H1 (cell line): ENCODE measurements at regions not wholly inside any gene's neighbourhood (a gene's known extent, or its start where the extent isn't known, plus 50 kb on each side); places are given as distances from the start of the nearest gene placed in this dataset.

Experiments
- CTCF ChIA-PET: fragments of 300-600 bp; sonication (Branson Sonifier 250); formaldehyde crosslinking; loops from one replicate; lab custom pipeline; 2021; ENCODE audit not compliant: partially characterized antibody; lab: Charles Lee
- POLR2A ChIA-PET: fragments of 300-600 bp; sonication (Branson Sonifier 250); formaldehyde crosslinking; loops from one replicate; lab custom pipeline; 2021; ENCODE audit warnings: inconsistent platforms; ENCODE audit not compliant: partially characterized antibody; lab: Charles Lee
- DNase-seq, 2 experiments: peaks; one replicate each; pipeline versions ENCODE4 v3.0.0 to v3.0.0-alpha.2; 2010 to 2022; ENCODE audit warnings: low spot score in 2 of 2, low read depth in 1 of 2, mixed read lengths in 1 of 2
- FAIRE-seq: peaks from 2 replicates; lab custom pipeline; 2011; peaks lifted over from hg19 to GRCh38; lab: Jason Lieb, UNC
- H2AFZ ChIP-seq: 2 replicates; pipeline ENCODE4 v1.8.1; 2012; ENCODE audit warnings: low read length, inconsistent platforms
- H2AK5ac ChIP-seq: 2 replicates; pipeline ENCODE4 v1.6.1; 2013; ENCODE audit warnings: low read depth, low read length
- H2BK120ac ChIP-seq: replicated peaks from 2 replicates; pipeline ENCODE3; 2013; ENCODE audit warnings: low read depth, low read length, inconsistent platforms
- H2BK12ac ChIP-seq: 2 replicates; pipeline ENCODE4 v1.6.1; 2013; ENCODE audit warnings: low read depth, low read length
- H2BK15ac ChIP-seq: 2 replicates; pipeline ENCODE4 v1.6.1; 2013; ENCODE audit warnings: low read length
- H2BK20ac ChIP-seq: 2 replicates; pipeline ENCODE4 v1.6.1; 2013; ENCODE audit warnings: low read length
- H2BK5ac ChIP-seq: 2 replicates; pipeline ENCODE4 v1.6.1; 2013; ENCODE audit warnings: low read depth, low read length
- H3K14ac ChIP-seq: 2 replicates; pipeline ENCODE4 v1.6.1; 2013; ENCODE audit warnings: inconsistent platforms; ENCODE audit not compliant: insufficient read length
- H3K18ac ChIP-seq: 2 replicates; pipeline ENCODE4 v1.6.1; 2013; ENCODE audit warnings: low read length; ENCODE audit errors: extremely low read depth
- H3K23ac ChIP-seq: 2 replicates; pipeline ENCODE4 v1.6.1; 2013; ENCODE audit warnings: inconsistent platforms; ENCODE audit not compliant: insufficient read length
- H3K23me2 ChIP-seq: 2 replicates; pipeline ENCODE4 v1.6.1; 2013; ENCODE audit warnings: low read depth, low read length
- H3K27ac ChIP-seq: 2 replicates; pipeline ENCODE4 v1.6.1; 2011; ENCODE audit warnings: low read depth, low read length, inconsistent platforms
- H3K27me3 ChIP-seq, 4 experiments: replicated peaks in 1 of 4; 1 replicate in 1 of 4; 2 replicates in 3 of 4; pipeline versions ENCODE4 v1.6.1 to v1.8.1; 2011 to 2013; ENCODE audit warnings: low read length in 3 of 4, mild to moderate bottlenecking in 3 of 4, inconsistent platforms in 2 of 4, mixed read lengths in 2 of 4, moderate library complexity in 1 of 4; ENCODE audit not compliant: control insufficient read depth in 3 of 4, insufficient read depth in 3 of 4; ENCODE audit errors: extremely low read depth in 1 of 4
- H3K36me3 ChIP-seq, 4 experiments: 2 replicates each; pipeline versions ENCODE4 v1.6.1 to v1.8.1; 2011 to 2013; ENCODE audit warnings: mild to moderate bottlenecking in 4 of 4, low read length in 3 of 4, moderate library complexity in 2 of 4, control low read depth in 1 of 4, inconsistent platforms in 1 of 4; ENCODE audit not compliant: insufficient read depth in 4 of 4, control insufficient read depth in 2 of 4
- H3K4ac ChIP-seq: replicated peaks from 2 replicates; pipeline ENCODE3; 2013; ENCODE audit warnings: low read length, low read depth, mixed read lengths, inconsistent platforms; ENCODE audit not compliant: insufficient read length
- H3K4me1 ChIP-seq, 4 experiments: replicated peaks in 1 of 4; 1 replicate in 1 of 4; 2 replicates in 3 of 4; pipeline versions ENCODE4 v1.6.1 to v1.8.1; 2011 to 2013; ENCODE audit warnings: low read length in 3 of 4, inconsistent platforms in 2 of 4, mixed read lengths in 1 of 4; ENCODE audit not compliant: insufficient read depth in 4 of 4, control insufficient read depth in 3 of 4
- H3K4me2 ChIP-seq, 2 experiments: 2 replicates each; pipeline versions ENCODE4 v1.6.1 to v1.8.1; 2011 to 2013; ENCODE audit warnings: low read depth in 2 of 2, low read length in 2 of 2, control low read depth in 1 of 2, inconsistent platforms in 1 of 2, mild to moderate bottlenecking in 1 of 2; ENCODE audit not compliant: insufficient read depth in 1 of 2
- H3K4me3 ChIP-seq, 4 experiments: fragments of 200-600, 300-600 bp in 1 of 4; sonication (generic), shearing (Covaris generic), sonication (Bioruptor Twin) in 1 of 4; 2 replicates each; pipeline versions ENCODE4 v1.5.1 to v1.8.1; 2011 to 2016; ENCODE audit warnings: low read length in 4 of 4, low read depth in 3 of 4, control low read depth in 2 of 4, inconsistent platforms in 2 of 4, mild to moderate bottlenecking in 2 of 4, mixed read lengths in 1 of 4, moderate library complexity in 1 of 4; ENCODE audit not compliant: insufficient read depth in 2 of 4; ENCODE audit errors: extremely low read depth in 1 of 4
- H3K56ac ChIP-seq: replicated peaks from 2 replicates; pipeline ENCODE3; 2013; ENCODE audit warnings: low read depth, mild to moderate bottlenecking, mixed read lengths, low read length, inconsistent platforms; ENCODE audit not compliant: insufficient read length
- H3K79me1 ChIP-seq: 2 replicates; pipeline ENCODE4 v1.6.1; 2013; ENCODE audit warnings: low read depth, low read length, control low read depth
- H3K79me2 ChIP-seq, 2 experiments: 2 replicates each; pipeline versions ENCODE4 v1.6.1 to v1.8.1; 2012 to 2013; ENCODE audit warnings: low read length in 2 of 2, mild to moderate bottlenecking in 2 of 2, inconsistent platforms in 1 of 2; ENCODE audit not compliant: insufficient read depth in 2 of 2, control insufficient read depth in 1 of 2
- H3K9ac ChIP-seq, 4 experiments: replicated peaks in 1 of 4; 1 replicate in 1 of 4; 2 replicates in 3 of 4; pipeline versions ENCODE4 v1.6.1 to v1.8.1; 2011 to 2013; ENCODE audit warnings: low read depth in 3 of 4, low read length in 3 of 4, control low read depth in 2 of 4, mild to moderate bottlenecking in 2 of 4, moderate library complexity in 2 of 4, inconsistent platforms in 1 of 4; ENCODE audit errors: extremely low read depth in 1 of 4
- H3K9me3 ChIP-seq, 2 experiments: 2 replicates each; pipeline versions ENCODE4 v1.6.1 to v1.8.1; 2012 to 2013; ENCODE audit warnings: mild to moderate bottlenecking in 2 of 2, moderate library complexity in 2 of 2, control low read depth in 1 of 2, inconsistent platforms in 1 of 2, low read depth in 1 of 2, low read length in 1 of 2, mixed read lengths in 1 of 2; ENCODE audit not compliant: insufficient read depth in 2 of 2
- H4K20me1 ChIP-seq, 2 experiments: replicated peaks in 1 of 2; 2 replicates each; pipeline versions ENCODE3 to v1.8.1; 2011 to 2013; ENCODE audit warnings: inconsistent platforms in 2 of 2, low read length in 2 of 2, mild to moderate bottlenecking in 1 of 2; ENCODE audit not compliant: insufficient read depth in 2 of 2, control insufficient read depth in 1 of 2
- H4K5ac ChIP-seq: 2 replicates; pipeline ENCODE4 v1.6.1; 2013; ENCODE audit warnings: low read length, low read depth, mixed read lengths, inconsistent platforms; ENCODE audit not compliant: insufficient read length
- H4K8ac ChIP-seq: 2 replicates; pipeline ENCODE4 v1.8.0; 2013; ENCODE audit warnings: mild to moderate bottlenecking, moderate library complexity, low read length, inconsistent platforms; ENCODE audit not compliant: insufficient read depth; ENCODE audit errors: extremely low read depth
- H4K91ac ChIP-seq: replicated peaks from 2 replicates; pipeline ENCODE3; 2013; ENCODE audit warnings: low read length, mixed read lengths, inconsistent platforms; ENCODE audit not compliant: insufficient read length
- CBX8 ChIP-seq: fragments of 300-800, 300-1000 bp; sonication (generic); IDR thresholded peaks from 2 replicates; pipeline ENCODE4 v1.7.1; 2016; ENCODE audit warnings: low read depth, low read length, borderline replicate concordance
- CEBPB ChIP-seq: IDR thresholded peaks from 2 replicates; pipeline ENCODE4 v1.6.1; 2012; ENCODE audit warnings: low read depth, low read length
- CHD2 ChIP-seq: IDR thresholded peaks from 2 replicates; pipeline ENCODE4 v1.6.1; 2012; ENCODE audit warnings: low read length, improper control_type of control experiment
- EP300 ChIP-seq, 2 experiments: IDR thresholded peaks; 1 replicate in 1 of 2; 2 replicates in 1 of 2; pipeline ENCODE4 v1.6.1; 2011 to 2012; ENCODE audit warnings: low read depth in 2 of 2, low read length in 2 of 2, mild to moderate bottlenecking in 2 of 2, borderline replicate concordance in 1 of 2, inconsistent platforms in 1 of 2, moderate library complexity in 1 of 2
- EZH2 ChIP-seq: fragments of 200-600 bp; sonication (generic); IDR thresholded peaks from 2 replicates; pipeline ENCODE4 v1.7.1; 2012; ENCODE audit warnings: low read depth, mild to moderate bottlenecking, moderate library complexity, low read length, inconsistent platforms; ENCODE audit not compliant: severe bottlenecking
- GABPA ChIP-seq: IDR thresholded peaks from 2 replicates; pipeline ENCODE4 v1.6.1; 2011; ENCODE audit warnings: mild to moderate bottlenecking, low read length, moderate library complexity, borderline replicate concordance; ENCODE audit not compliant: insufficient read depth
- GTF2F1 ChIP-seq: IDR thresholded peaks from 2 replicates; pipeline ENCODE4 v1.6.1; 2012; ENCODE audit warnings: low read depth, low read length, improper control_type of control experiment, borderline replicate concordance
- HDAC2 ChIP-seq, 2 experiments: fragments of 300-600 bp in 1 of 2; sonication (generic) in 1 of 2; IDR thresholded peaks; 2 replicates each; pipeline ENCODE4 v1.6.1; 2011 to 2012; ENCODE audit warnings: low read depth in 2 of 2, low read length in 2 of 2, mild to moderate bottlenecking in 2 of 2, moderate library complexity in 2 of 2, borderline replicate concordance in 1 of 2, inconsistent platforms in 1 of 2
- JUN ChIP-seq: IDR thresholded peaks from 2 replicates; pipeline ENCODE4 v1.6.1; 2011; ENCODE audit warnings: low read depth, mild to moderate bottlenecking, improper control_type of control experiment, low read length
- TEAD4 ChIP-seq: IDR thresholded peaks from 2 replicates; pipeline ENCODE4 v1.6.1; 2012; ENCODE audit warnings: low read depth, low read length, inconsistent platforms, mixed read lengths
- WGBS, 2 experiments: shearing (Covaris generic) in 1 of 2; methylation state at CpG; one replicate each; pipeline versions ENCODE4 v1.1.6 to v1.1.7; 2013 to 2015; ENCODE audit warnings: low lambda C conversion rate in 2 of 2, mixed read lengths in 2 of 2, inconsistent platforms in 1 of 2, low coverage in 1 of 2, missing lambda C conversion rate in 1 of 2; ENCODE audit not compliant: insufficient replicate concordance in 2 of 2, insufficient coverage in 1 of 2, insufficient read length in 1 of 2; ENCODE audit errors: extremely low coverage in 1 of 2, missing lambda C conversion rate in 1 of 2; 5-methylcytosine and 5-hydroxymethylcytosine counted together
- TF ChIP-seq, protein P1 (sequence below): IDR thresholded peaks from 2 replicates; pipeline ENCODE4 v1.6.1; 2011; ENCODE audit warnings: low read length, improper control_type of control experiment

DNA sequence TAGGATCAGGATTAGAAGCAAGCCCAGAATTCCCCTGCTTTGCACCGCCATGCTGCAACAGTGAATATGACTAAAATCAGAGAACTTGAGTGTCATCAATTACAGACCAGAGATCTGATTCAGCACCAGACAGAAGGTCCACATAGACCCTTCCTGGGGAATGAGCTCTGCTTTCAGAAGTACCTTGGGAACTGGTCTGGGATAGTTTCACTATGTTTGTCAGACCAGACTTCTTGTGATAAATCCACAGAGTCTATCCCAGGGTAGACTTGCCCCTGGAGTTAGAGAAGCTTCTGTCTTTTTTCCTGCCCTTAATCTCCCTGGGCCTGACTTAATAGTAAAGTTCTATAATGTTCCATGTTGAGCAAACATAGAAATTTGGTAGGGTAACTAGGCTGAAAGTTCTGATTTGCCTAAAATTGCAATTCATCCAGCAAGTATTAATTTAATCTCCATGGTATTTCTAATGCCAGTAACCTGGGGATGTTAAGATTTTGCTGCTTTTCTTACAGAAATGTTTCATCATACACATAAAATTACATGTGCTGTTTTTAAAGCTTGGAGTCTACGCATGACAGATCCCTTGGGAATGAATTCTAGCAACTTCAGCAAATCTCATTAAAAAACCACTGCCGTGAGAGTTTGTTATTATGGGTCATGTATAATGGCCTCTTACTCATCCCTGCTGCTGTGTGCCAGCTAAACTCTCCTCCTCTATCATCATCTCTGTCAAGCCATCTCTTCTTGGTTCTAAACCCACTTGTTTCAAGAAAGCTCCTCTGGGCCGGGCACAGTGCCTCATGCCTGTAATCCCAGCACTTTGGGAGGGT is 61.3 kb upstream of the METAP2 start:
- Histone ChIP-seq H3K9ac (no peak overlapping the region), H3K18ac (no peak overlapping the region), H4K5ac (no peak overlapping the region), H3K56ac (no peak overlapping the region), H3K4me2 (no peak overlapping the region), H2BK15ac (no peak overlapping the region), H3K9me3 (no peaks in the 10 kb centered on the region), H3K23me2 (no peaks in the 10 kb centered on the region), H3K4me1 (no peaks in the 10 kb centered on the region; a peak in 1 of 7 replicates), H3K79me2 (no peaks in the 10 kb centered on the region), H2BK5ac (no peak overlapping the region), H3K14ac (no peak overlapping the region), H3K23ac (no peak overlapping the region), H3K79me1 (no peaks in the 10 kb centered on the region), H2AFZ (no peak overlapping the region), H2BK12ac (no peak overlapping the region), H2AK5ac (no peak overlapping the region), H3K4ac (no peak overlapping the region), H3K27me3 (no peaks in the 10 kb centered on the region), H4K20me1 (no peaks in the 10 kb centered on the region), H3K36me3 (no peaks in the 10 kb centered on the region), H3K27ac (no peak overlapping the region), H4K8ac (no peak overlapping the region), H4K91ac (no peak overlapping the region), H2BK120ac (no peak overlapping the region), H3K4me3 (no peak overlapping the region), H2BK20ac (no peak overlapping the region)
- 83% methylated on average over 4 of the region's 4 CpGs; no CpG with 5 or more reads in 1 of the 2 experiments for WGBS, 2 experiments
- no peak for FAIRE-seq
- POLR2A ChIA-PET = interaction anchor here (0.6 kb wide), 1 partner anchor 59 kb away, joined by 3 read pairs; no protein-coding TSS in a partner anchor
- DNase-seq = no peak
- CTCF ChIA-PET = interaction anchor here (1.0 to 1.5 kb wide), 2 partner anchors 8 to 470 kb away, joined by 3 read pairs; no protein-coding TSS in a partner anchor
- no peak for TF ChIP-seq CBX8
- TF ChIP-seq, protein P1, sequence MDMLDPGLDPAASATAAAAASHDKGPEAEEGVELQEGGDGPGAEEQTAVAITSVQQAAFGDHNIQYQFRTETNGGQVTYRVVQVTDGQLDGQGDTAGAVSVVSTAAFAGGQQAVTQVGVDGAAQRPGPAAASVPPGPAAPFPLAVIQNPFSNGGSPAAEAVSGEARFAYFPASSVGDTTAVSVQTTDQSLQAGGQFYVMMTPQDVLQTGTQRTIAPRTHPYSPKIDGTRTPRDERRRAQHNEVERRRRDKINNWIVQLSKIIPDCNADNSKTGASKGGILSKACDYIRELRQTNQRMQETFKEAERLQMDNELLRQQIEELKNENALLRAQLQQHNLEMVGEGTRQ = no peak
- no peak for TF ChIP-seq CEBPB
- no peak for TF ChIP-seq CHD2
- no peak for TF ChIP-seq EZH2
- no peak for TF ChIP-seq JUN
- no peak for TF ChIP-seq GABPA
- no peak for TF ChIP-seq GTF2F1
- no peak for TF ChIP-seq EP300 (IDR thresholded peaks at IDR 0.05; ENCODE audit: borderline replicate concordance in 1 of 2, low read depth in 2 of 2, low read length in 2 of 2)
- no peak for TF ChIP-seq HDAC2 (IDR thresholded peaks at IDR 0.05; ENCODE audit: borderline replicate concordance in 1 of 2, low read depth in 2 of 2, low read length in 2 of 2)
- TF ChIP-seq TEAD4 = no peak
